HepG2 (cell line): ENCODE measurements at regions not wholly inside any gene's neighbourhood (a gene's known extent, or its start where the extent isn't known, plus 50 kb on each side); places are given as distances from the start of the nearest gene placed in this dataset.

Source experiments
- ARHGAP35 ChIP-seq: sonication (generic); formaldehyde crosslinking; IDR thresholded peaks from 2 replicates; pipeline ENCODE4 v1.9.0; 2022; ENCODE audit warnings: mild to moderate bottlenecking, inconsistent platforms, moderate library complexity, missing genetic modification reagents, borderline replicate concordance
- ARID2 ChIP-seq: sonication (generic); formaldehyde crosslinking; IDR thresholded peaks from 2 replicates; pipeline ENCODE4 v1.8.1; 2022; ENCODE audit warnings: mild to moderate bottlenecking, missing genetic modification reagents, borderline replicate concordance
- DMAP1 ChIP-seq: IDR thresholded peaks from 2 replicates; pipeline ENCODE4 v1.6.1; 2016
- HNF4A ChIP-seq: sonication (generic); formaldehyde crosslinking; IDR thresholded peaks from 2 replicates; pipeline ENCODE4 v1.4.0; 2020; ENCODE audit warnings: missing genetic modification reagents
- MAFG ChIP-seq: sonication (generic); formaldehyde crosslinking; IDR thresholded peaks from 2 replicates; pipeline ENCODE4 v1.5.1; 2020; ENCODE audit warnings: mild to moderate bottlenecking, missing genetic modification reagents
- RXRB ChIP-seq: IDR thresholded peaks from 2 replicates; pipeline ENCODE4 v1.6.1; 2016; ENCODE audit warnings: borderline replicate concordance, missing genetic modification reagents, missing compliant biosample characterization
- SALL1 ChIP-seq: sonication (generic); formaldehyde crosslinking; IDR thresholded peaks from 2 replicates; pipeline ENCODE4 v1.8.0; 2022; ENCODE audit warnings: mild to moderate bottlenecking, missing genetic modification reagents
- SRSF4 ChIP-seq: fragments of 200-400 bp; formaldehyde crosslinking; IDR thresholded peaks from one replicate; pipeline ENCODE4 v1.6.1; 2018; ENCODE audit warnings: mild to moderate bottlenecking, low read depth, low read length, moderate library complexity; ENCODE audit not compliant: poor library complexity, severe bottlenecking
- TERF1 ChIP-seq: sonication (generic); formaldehyde crosslinking; IDR thresholded peaks from 2 replicates; pipeline ENCODE4 v1.8.0; 2022; ENCODE audit warnings: mild to moderate bottlenecking, missing genetic modification reagents, moderate library complexity
- TP53 ChIP-seq: sonication (generic); formaldehyde crosslinking; conservative IDR thresholded peaks from 2 replicates; pipeline ENCODE4 v1.4.0; 2020; ENCODE audit warnings: missing genetic modification reagents
- ZBTB42 ChIP-seq: sonication (generic); formaldehyde crosslinking; IDR thresholded peaks from 2 replicates; pipeline ENCODE4 v1.5.0; 2020; ENCODE audit warnings: mild to moderate bottlenecking, missing genetic modification reagents
- ZFYVE20 ChIP-seq: sonication (generic); formaldehyde crosslinking; IDR thresholded peaks from 2 replicates; pipeline ENCODE4 v1.8.0; 2023; ENCODE audit warnings: low read depth, mild to moderate bottlenecking, moderate library complexity, missing genetic modification reagents, borderline replicate concordance
- ZMAT3 ChIP-seq: sonication (generic); formaldehyde crosslinking; conservative IDR thresholded peaks from 2 replicates; pipeline ENCODE4 v1.7.0; 2021; ENCODE audit warnings: missing genetic modification reagents
- ZNF605 ChIP-seq: sonication (generic); formaldehyde crosslinking; IDR thresholded peaks from 2 replicates; pipeline ENCODE4 v1.8.0; 2022; ENCODE audit warnings: mild to moderate bottlenecking, missing genetic modification reagents
- ZNF773 ChIP-seq: sonication (generic); formaldehyde crosslinking; IDR thresholded peaks from 2 replicates; pipeline ENCODE4 v1.4.0; 2020; ENCODE audit warnings: missing genetic modification reagents, borderline replicate concordance
- ZNF816 ChIP-seq: sonication (generic); formaldehyde crosslinking; IDR thresholded peaks from 2 replicates; pipeline ENCODE4 v1.8.0; 2022; ENCODE audit warnings: missing genetic modification reagents, mild to moderate bottlenecking, borderline replicate concordance
- TF ChIP-seq, protein P1 (sequence below): sonication (generic); formaldehyde crosslinking; IDR thresholded peaks from 2 replicates; pipeline ENCODE4 v1.5.1; 2020; ENCODE audit warnings: mild to moderate bottlenecking, missing genetic modification reagents, moderate library complexity
- TF ChIP-seq, protein P2 (sequence below): sonication (generic); formaldehyde crosslinking; IDR thresholded peaks from 2 replicates; pipeline ENCODE4 v1.5.1; 2020; ENCODE audit warnings: mild to moderate bottlenecking, missing genetic modification reagents, borderline replicate concordance

DNA sequence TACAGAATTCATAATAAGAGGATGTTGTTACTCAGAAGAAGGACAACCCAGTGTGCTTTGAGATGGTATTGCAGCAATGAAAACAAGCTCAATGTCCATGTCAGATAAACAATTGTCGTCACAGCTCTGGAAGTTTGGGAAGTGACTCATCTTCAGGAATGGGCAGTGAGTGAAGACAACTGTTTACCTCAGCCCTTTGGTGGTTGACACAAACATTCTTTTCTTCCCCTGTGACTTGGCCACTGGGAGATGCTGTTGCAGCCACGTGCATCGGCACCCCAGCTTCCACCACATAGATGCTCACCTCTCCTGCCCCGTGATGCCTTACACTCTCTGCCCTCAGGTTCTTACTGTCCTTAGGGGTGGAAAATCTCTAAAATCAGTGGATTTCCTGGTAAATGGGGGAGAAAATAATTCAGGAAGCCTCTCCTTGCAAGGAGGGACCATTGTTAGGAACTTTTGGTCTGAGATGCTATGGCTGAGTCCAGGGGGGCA, 114.1 kb upstream of the GALNT15 start (continued):
- TF ChIP-seq ARHGAP35 (CRISPR knock-in tag) (peak; percentile 36; the same call in 1 of the 2 replicates), MAFG (CRISPR knock-in tag) (no peak), ZNF605 (CRISPR knock-in tag) (no peak), ZNF773 (CRISPR knock-in tag) (no peak), ZNF816 (CRISPR knock-in tag) (no peak), HNF4A (CRISPR knock-in tag) (peak; percentile 93), SRSF4 (no peak), DMAP1 (CRISPR knock-in tag) (peak; percentile 68), SALL1 (peak; percentile 98), ZBTB42 (CRISPR knock-in tag) (no peak), ARID2 (CRISPR knock-in tag) (peak; percentile 72; the same call in 1 of the 2 replicates), ZMAT3 (CRISPR knock-in tag) (peak; percentile 56; the same call in 1 of the 2 replicates), TERF1 (CRISPR knock-in tag) (no peak), ZFYVE20 (no peak), TP53 (CRISPR knock-in tag) (no peak), RXRB (CRISPR knock-in tag) (peak; percentile 89)
- TF ChIP-seq, protein P1, sequence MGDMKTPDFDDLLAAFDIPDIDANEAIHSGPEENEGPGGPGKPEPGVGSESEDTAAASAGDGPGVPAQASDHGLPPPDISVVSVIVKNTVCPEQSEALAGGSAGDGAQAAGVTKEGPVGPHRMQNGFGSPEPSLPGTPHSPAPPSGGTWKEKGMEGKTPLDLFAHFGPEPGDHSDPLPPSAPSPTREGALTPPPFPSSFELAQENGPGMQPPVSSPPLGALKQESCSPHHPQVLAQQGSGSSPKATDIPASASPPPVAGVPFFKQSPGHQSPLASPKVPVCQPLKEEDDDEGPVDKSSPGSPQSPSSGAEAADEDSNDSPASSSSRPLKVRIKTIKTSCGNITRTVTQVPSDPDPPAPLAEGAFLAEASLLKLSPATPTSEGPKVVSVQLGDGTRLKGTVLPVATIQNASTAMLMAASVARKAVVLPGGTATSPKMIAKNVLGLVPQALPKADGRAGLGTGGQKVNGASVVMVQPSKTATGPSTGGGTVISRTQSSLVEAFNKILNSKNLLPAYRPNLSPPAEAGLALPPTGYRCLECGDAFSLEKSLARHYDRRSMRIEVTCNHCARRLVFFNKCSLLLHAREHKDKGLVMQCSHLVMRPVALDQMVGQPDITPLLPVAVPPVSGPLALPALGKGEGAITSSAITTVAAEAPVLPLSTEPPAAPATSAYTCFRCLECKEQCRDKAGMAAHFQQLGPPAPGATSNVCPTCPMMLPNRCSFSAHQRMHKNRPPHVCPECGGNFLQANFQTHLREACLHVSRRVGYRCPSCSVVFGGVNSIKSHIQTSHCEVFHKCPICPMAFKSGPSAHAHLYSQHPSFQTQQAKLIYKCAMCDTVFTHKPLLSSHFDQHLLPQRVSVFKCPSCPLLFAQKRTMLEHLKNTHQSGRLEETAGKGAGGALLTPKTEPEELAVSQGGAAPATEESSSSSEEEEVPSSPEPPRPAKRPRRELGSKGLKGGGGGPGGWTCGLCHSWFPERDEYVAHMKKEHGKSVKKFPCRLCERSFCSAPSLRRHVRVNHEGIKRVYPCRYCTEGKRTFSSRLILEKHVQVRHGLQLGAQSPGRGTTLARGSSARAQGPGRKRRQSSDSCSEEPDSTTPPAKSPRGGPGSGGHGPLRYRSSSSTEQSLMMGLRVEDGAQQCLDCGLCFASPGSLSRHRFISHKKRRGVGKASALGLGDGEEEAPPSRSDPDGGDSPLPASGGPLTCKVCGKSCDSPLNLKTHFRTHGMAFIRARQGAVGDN = peak; percentile 77
- TF ChIP-seq, protein P2, sequence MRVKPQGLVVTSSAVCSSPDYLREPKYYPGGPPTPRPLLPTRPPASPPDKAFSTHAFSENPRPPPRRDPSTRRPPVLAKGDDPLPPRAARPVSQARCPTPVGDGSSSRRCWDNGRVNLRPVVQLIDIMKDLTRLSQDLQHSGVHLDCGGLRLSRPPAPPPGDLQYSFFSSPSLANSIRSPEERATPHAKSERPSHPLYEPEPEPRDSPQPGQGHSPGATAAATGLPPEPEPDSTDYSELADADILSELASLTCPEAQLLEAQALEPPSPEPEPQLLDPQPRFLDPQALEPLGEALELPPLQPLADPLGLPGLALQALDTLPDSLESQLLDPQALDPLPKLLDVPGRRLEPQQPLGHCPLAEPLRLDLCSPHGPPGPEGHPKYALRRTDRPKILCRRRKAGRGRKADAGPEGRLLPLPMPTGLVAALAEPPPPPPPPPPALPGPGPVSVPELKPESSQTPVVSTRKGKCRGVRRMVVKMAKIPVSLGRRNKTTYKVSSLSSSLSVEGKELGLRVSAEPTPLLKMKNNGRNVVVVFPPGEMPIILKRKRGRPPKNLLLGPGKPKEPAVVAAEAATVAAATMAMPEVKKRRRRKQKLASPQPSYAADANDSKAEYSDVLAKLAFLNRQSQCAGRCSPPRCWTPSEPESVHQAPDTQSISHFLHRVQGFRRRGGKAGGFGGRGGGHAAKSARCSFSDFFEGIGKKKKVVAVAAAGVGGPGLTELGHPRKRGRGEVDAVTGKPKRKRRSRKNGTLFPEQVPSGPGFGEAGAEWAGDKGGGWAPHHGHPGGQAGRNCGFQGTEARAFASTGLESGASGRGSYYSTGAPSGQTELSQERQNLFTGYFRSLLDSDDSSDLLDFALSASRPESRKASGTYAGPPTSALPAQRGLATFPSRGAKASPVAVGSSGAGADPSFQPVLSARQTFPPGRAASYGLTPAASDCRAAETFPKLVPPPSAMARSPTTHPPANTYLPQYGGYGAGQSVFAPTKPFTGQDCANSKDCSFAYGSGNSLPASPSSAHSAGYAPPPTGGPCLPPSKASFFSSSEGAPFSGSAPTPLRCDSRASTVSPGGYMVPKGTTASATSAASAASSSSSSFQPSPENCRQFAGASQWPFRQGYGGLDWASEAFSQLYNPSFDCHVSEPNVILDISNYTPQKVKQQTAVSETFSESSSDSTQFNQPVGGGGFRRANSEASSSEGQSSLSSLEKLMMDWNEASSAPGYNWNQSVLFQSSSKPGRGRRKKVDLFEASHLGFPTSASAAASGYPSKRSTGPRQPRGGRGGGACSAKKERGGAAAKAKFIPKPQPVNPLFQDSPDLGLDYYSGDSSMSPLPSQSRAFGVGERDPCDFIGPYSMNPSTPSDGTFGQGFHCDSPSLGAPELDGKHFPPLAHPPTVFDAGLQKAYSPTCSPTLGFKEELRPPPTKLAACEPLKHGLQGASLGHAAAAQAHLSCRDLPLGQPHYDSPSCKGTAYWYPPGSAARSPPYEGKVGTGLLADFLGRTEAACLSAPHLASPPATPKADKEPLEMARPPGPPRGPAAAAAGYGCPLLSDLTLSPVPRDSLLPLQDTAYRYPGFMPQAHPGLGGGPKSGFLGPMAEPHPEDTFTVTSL = peak; percentile 93
